ENCODE measurements at regions not wholly inside any gene's neighbourhood (a gene's known extent, or its start where the extent isn't known, plus 50 kb on each side); places are given as distances from the start of the nearest gene placed in this dataset.

- Histone ChIP-seq H3K4me3 (ENCODE audit: low read length in 2 of 2) (no peak overlapping the region), H3K36me3 (ENCODE audit: insufficient read depth, low read length) (no peaks in the 10 kb centered on the region), H3K4me1 (ENCODE audit: insufficient read depth, low read length) (peaks cover 16% of the 10 kb centered on the region), H3K27me3 (ENCODE audit: insufficient read depth, low read length) (no peaks in the 10 kb centered on the region), H3K27ac (ENCODE audit: low read depth, low read length) (no peak overlapping the region), H3K9me3 (ENCODE audit: control insufficient read depth in 1 of 2, low read length in 2 of 2) (no peaks in the 10 kb centered on the region)
- Mint-ChIP-seq H3K27ac (no peak overlapping the region), H3K4me1 (peaks cover 9 to 23% (median 17%) of the 10 kb centered on the region in 4 donors), H3K27me3 (no peaks in the 10 kb centered on the region), H3K9me3 (peaks cover 0 to under 1% (median 0%) of the 10 kb centered on the region in 8 donors), H3K36me3 (peaks cover 0 to 5% of the 10 kb centered on the region in 2 donors), H3K4me3 (no peak overlapping the region)
- ChIA-PET CTCF (ENCODE audit: partially characterized antibody) (interaction anchor here (0.8 kb wide), 1 partner anchor 575 kb away, joined by 3 read pairs; no protein-coding TSS in a partner anchor), POLR2A (ENCODE audit: partially characterized antibody) (no interaction called here)
- no peak for DNase-seq
- intact Hi-C loops (cut with micrococcal nuclease): no loop called here
Observed at GRCh38 chr9:91157883-91158282, 203.8 kb downstream of the AUH start.

- H3K4me1 Mint-ChIP-seq: peaks cover 12 to 24% (median 20%) of the 10 kb centered on the region in 4 donors
- Histone ChIP-seq H3K27ac (ENCODE audit: low read depth, low read length) (no peak overlapping the region), H3K27me3 (ENCODE audit: insufficient read depth, low read length) (no peaks in the 10 kb centered on the region), H3K36me3 (ENCODE audit: insufficient read depth, low read length) (no peaks in the 10 kb centered on the region), H3K4me3 (ENCODE audit: low read length in 2 of 2) (no peak overlapping the region), H3K9me3 (ENCODE audit: control insufficient read depth in 1 of 2, low read length in 2 of 2) (no peaks in the 10 kb centered on the region), H3K4me1 (ENCODE audit: insufficient read depth, low read length) (peaks cover 20% of the 10 kb centered on the region)
- no peak overlapping the region for H3K4me3 Mint-ChIP-seq
- H3K27ac Mint-ChIP-seq: no peak overlapping the region
- H3K36me3 Mint-ChIP-seq: peaks cover 0 to 5% of the 10 kb centered on the region in 2 donors
- H3K27me3 Mint-ChIP-seq: no peaks in the 10 kb centered on the region
- H3K9me3 Mint-ChIP-seq: no peaks in the 10 kb centered on the region
- CTCF ChIA-PET (ENCODE audit: partially characterized antibody): interaction anchor here (0.8 kb wide), 1 partner anchor 575 kb away, joined by 3 read pairs; no protein-coding TSS in a partner anchor
- POLR2A ChIA-PET (ENCODE audit: partially characterized antibody): no interaction called here
- no peak for DNase-seq
- intact Hi-C loops (cut with micrococcal nuclease): no loop called here
Observed at GRCh38 chr9:91158286-91158685, 203.4 kb downstream of the AUH start.

DNA sequence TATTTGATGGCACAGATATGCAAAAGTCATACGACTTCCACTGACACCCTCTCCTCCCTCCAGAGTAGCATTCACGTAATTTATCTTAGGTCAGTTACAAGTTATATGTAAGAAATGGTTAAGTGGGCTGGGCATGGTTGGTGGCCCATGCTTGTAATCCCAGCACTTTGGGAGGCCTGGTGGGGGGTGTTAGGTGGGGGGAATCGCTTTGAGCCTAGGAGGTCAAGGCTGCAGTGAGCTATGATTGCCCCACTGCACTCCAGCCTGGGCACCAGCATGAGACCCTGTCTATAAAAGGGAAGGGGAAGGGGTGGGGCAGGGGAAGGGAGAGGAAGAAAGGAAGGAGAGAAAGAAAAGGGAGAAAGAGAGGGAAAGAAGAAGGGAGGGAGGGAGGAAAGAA lies 202.8 kb downstream of the AUH start:
- H3K27ac Mint-ChIP-seq: no peak overlapping the region
- Histone ChIP-seq H3K27me3 (ENCODE audit: insufficient read depth, low read length) (no peaks in the 10 kb centered on the region), H3K4me3 (ENCODE audit: low read length in 2 of 2) (no peak overlapping the region), H3K4me1 (ENCODE audit: insufficient read depth, low read length) (peaks cover 27% of the 10 kb centered on the region), H3K27ac (ENCODE audit: low read depth, low read length) (no peak overlapping the region), H3K36me3 (ENCODE audit: insufficient read depth, low read length) (no peaks in the 10 kb centered on the region), H3K9me3 (ENCODE audit: control insufficient read depth in 1 of 2, low read length in 2 of 2) (no peaks in the 10 kb centered on the region)
- DNase-seq: no peak
- H3K27me3 Mint-ChIP-seq: no peaks in the 10 kb centered on the region
- intact Hi-C loops (cut with micrococcal nuclease): no loop called here
- POLR2A ChIA-PET (ENCODE audit: partially characterized antibody): no interaction called here
- H3K9me3 Mint-ChIP-seq: no peaks in the 10 kb centered on the region
- peaks cover 18 to 31% (median 26%) of the 10 kb centered on the region in 4 donors for H3K4me1 Mint-ChIP-seq
- CTCF ChIA-PET (ENCODE audit: partially characterized antibody): no interaction called here
- H3K36me3 Mint-ChIP-seq: peaks cover 0 to 4% of the 10 kb centered on the region in 2 donors
- no peak overlapping the region for H3K4me3 Mint-ChIP-seq

DNA sequence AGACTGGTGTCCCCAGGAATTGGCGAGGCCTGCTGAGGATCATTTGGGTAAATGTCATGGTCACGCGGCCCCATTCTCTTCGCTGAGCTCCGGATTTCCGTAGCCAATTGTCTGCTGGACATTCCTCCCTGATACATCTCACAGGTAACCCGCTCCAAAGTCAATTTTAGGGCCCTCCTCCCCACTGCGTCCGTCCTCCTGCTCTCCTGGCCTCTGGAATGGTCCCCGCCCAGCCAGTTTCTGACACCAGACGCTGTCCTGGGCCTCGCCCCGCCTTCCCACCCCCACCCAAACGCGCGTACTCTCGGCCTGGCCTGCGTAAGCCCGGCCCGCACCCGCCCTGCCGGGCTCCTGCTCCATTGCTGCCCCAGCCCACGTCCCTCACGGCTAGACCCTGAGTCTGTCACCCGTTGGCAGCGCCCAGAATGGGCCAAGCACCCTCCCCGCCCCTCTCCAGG lies 202.0 kb downstream of the AUH start:
- Histone ChIP-seq H3K27me3 (ENCODE audit: insufficient read depth, low read length) (no peaks in the 10 kb centered on the region), H3K27ac (ENCODE audit: low read depth, low read length) (no peak overlapping the region), H3K36me3 (ENCODE audit: insufficient read depth, low read length) (no peaks in the 10 kb centered on the region), H3K4me1 (ENCODE audit: insufficient read depth, low read length) (peaks cover 35% of the 10 kb centered on the region), H3K4me3 (ENCODE audit: low read length in 2 of 2) (no peak overlapping the region), H3K9me3 (ENCODE audit: control insufficient read depth in 1 of 2, low read length in 2 of 2) (no peaks in the 10 kb centered on the region)
- DNase-seq: no peak
- Mint-ChIP-seq H3K27ac (no peak overlapping the region), H3K9me3 (no peaks in the 10 kb centered on the region), H3K36me3 (no peaks in the 10 kb centered on the region), H3K4me1 (peaks cover 25 to 38% (median 33%) of the 10 kb centered on the region in 4 donors), H3K4me3 (no peak overlapping the region), H3K27me3 (no peaks in the 10 kb centered on the region)
- intact Hi-C loops (cut with micrococcal nuclease): no loop called here
- ChIA-PET CTCF (ENCODE audit: partially characterized antibody) (no interaction called here), POLR2A (ENCODE audit: partially characterized antibody) (no interaction called here)

GRCh38 chr9:91160181-91160580 lies 201.5 kb downstream of the AUH start:
- CTCF ChIA-PET (ENCODE audit: partially characterized antibody): no interaction called here

GRCh38 chr9:91160599-91161464 lies 200.9 kb downstream of the AUH start:
- H3K27ac Mint-ChIP-seq: peak overlapping the region in 3 of 7 donors; percentile 17 to 52 (median 47)
- Histone ChIP-seq H3K27ac (ENCODE audit: low read depth, low read length) (no peak overlapping the region), H3K4me1 (ENCODE audit: insufficient read depth, low read length) (peaks cover 43% of the 10 kb centered on the region), H3K36me3 (ENCODE audit: insufficient read depth, low read length) (no peaks in the 10 kb centered on the region), H3K9me3 (ENCODE audit: control insufficient read depth in 1 of 2, low read length in 2 of 2) (no peaks in the 10 kb centered on the region), H3K27me3 (ENCODE audit: insufficient read depth, low read length) (no peaks in the 10 kb centered on the region), H3K4me3 (ENCODE audit: low read length in 2 of 2) (no peak overlapping the region)
- intact Hi-C loops (cut with micrococcal nuclease): no loop called here
- peaks cover 32 to 47% (median 40%) of the 10 kb centered on the region in 4 donors for H3K4me1 Mint-ChIP-seq
- H3K4me3 Mint-ChIP-seq: peak overlapping the region in 1 of 8 donors; percentile 54
- no peaks in the 10 kb centered on the region for H3K36me3 Mint-ChIP-seq
- ChIA-PET CTCF (ENCODE audit: partially characterized antibody) (no interaction called here), POLR2A (ENCODE audit: partially characterized antibody) (no interaction called here)
- no peaks in the 10 kb centered on the region for H3K9me3 Mint-ChIP-seq
- no peak for DNase-seq
- no peaks in the 10 kb centered on the region for H3K27me3 Mint-ChIP-seq

More at GRCh38 chr9:91160181-91160580, 201.5 kb downstream of the AUH start:
- intact Hi-C loops (cut with micrococcal nuclease): no loop called here
- Histone ChIP-seq H3K36me3 (ENCODE audit: insufficient read depth, low read length) (no peaks in the 10 kb centered on the region), H3K27me3 (ENCODE audit: insufficient read depth, low read length) (no peaks in the 10 kb centered on the region), H3K9me3 (ENCODE audit: control insufficient read depth in 1 of 2, low read length in 2 of 2) (no peaks in the 10 kb centered on the region), H3K4me1 (ENCODE audit: insufficient read depth, low read length) (peaks cover 39% of the 10 kb centered on the region), H3K4me3 (ENCODE audit: low read length in 2 of 2) (no peak overlapping the region), H3K27ac (ENCODE audit: low read depth, low read length) (no peak overlapping the region)
- Mint-ChIP-seq H3K36me3 (no peaks in the 10 kb centered on the region), H3K27me3 (no peaks in the 10 kb centered on the region), H3K4me1 (peaks cover 30 to 43% (median 38%) of the 10 kb centered on the region in 4 donors), H3K9me3 (no peaks in the 10 kb centered on the region), H3K27ac (no peak overlapping the region), H3K4me3 (no peak overlapping the region)
- DNase-seq: no peak
- POLR2A ChIA-PET (ENCODE audit: partially characterized antibody): no interaction called here

GRCh38 chr9:91161465-91162300 lies 200.0 kb downstream of the AUH start:
- Mint-ChIP-seq H3K36me3 (no peaks in the 10 kb centered on the region), H3K27me3 (no peaks in the 10 kb centered on the region), H3K4me1 (peaks cover 32 to 47% (median 40%) of the 10 kb centered on the region in 4 donors), H3K27ac (peak overlapping the region in 5 of 7 donors; percentile 17 to 77 (median 75)), H3K9me3 (no peaks in the 10 kb centered on the region), H3K4me3 (peak overlapping the region in 6 of 8 donors; percentile 49 to 90 (median 75))
- Histone ChIP-seq H3K27me3 (ENCODE audit: insufficient read depth, low read length) (no peaks in the 10 kb centered on the region), H3K4me3 (ENCODE audit: low read length in 2 of 2) (no peak overlapping the region), H3K9me3 (ENCODE audit: control insufficient read depth in 1 of 2, low read length in 2 of 2) (no peaks in the 10 kb centered on the region), H3K4me1 (ENCODE audit: insufficient read depth, low read length) (peaks cover 43% of the 10 kb centered on the region), H3K27ac (ENCODE audit: low read depth, low read length) (no peak overlapping the region), H3K36me3 (ENCODE audit: insufficient read depth, low read length) (no peaks in the 10 kb centered on the region)
- POLR2A ChIA-PET (ENCODE audit: partially characterized antibody): no interaction called here
- CTCF ChIA-PET (ENCODE audit: partially characterized antibody): no interaction called here
- DNase-seq: no peak
- intact Hi-C loops (cut with micrococcal nuclease): no loop called here
